ENCODE measurements at regions not wholly inside any gene's neighbourhood (a gene's known extent, or its start where the extent isn't known, plus 50 kb on each side); places are given as distances from the start of the nearest gene placed in this dataset.
"Not testable (repeated sequence)": the region's sequence is repeated elsewhere in the genome, so short reads cannot be mapped to it uniquely, and the experiment has no call there.

DNA sequence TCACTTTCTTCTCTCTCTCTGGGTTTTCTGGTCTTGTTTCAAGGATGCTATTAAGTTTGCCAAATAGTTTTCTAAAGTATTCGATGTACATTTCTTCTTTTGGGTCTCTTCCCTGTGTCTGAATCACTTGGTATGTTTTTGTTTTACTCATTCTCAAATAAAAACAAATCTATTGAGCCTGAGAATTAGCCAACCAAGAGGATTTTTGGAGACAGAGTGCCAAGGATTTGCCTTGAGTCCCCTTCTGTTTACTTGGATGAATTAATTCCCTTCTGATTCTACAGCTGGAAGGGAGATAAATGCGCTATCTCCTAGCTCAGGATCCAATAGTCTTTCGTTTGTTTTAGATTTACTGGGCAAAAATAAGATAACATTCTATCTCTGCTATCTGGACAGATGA lies 255.5 kb downstream of the SYT10 start:
- Mint-ChIP-seq H3K27me3 (no peaks in the 10 kb centered on the region), H3K4me1 (ENCODE audit: low read depth) (no peaks in the 10 kb centered on the region), H3K4me3 (no peak overlapping the region), H3K36me3 (no peaks in the 10 kb centered on the region), H3K9me3 (peaks cover 21% of the 10 kb centered on the region), H3K27ac (no peak overlapping the region)
- intact Hi-C loops (cut with micrococcal nuclease): no loop called here
- CTCF ChIA-PET: no interaction called here
- DNase-seq: no peak
- POLR2A ChIA-PET: no interaction called here

DNA sequence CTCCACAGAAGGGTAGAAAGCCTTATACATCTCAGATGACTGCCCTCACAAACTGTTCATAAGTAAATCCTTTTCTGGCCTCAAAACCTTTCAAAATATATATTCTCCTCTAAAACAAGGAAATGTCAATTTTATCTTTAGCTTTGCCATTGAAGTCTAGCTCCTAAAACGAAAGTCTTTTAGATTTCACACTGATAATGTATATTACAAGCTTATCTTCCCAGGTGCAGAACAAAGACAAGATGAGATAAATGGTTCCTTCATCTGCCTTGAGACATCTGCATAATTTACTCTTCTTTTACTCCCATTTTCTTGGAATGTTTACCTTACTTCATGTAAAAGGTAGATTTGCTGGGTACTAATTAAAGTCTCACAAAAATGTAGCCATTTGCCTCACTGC lies 257.1 kb downstream of the SYT10 start:
- H3K27ac Mint-ChIP-seq: no peak overlapping the region
- H3K4me1 Mint-ChIP-seq (ENCODE audit: low read depth): no peaks in the 10 kb centered on the region
- no peak for DNase-seq
- intact Hi-C loops (cut with micrococcal nuclease): no loop called here
- H3K27me3 Mint-ChIP-seq: no peaks in the 10 kb centered on the region
- CTCF ChIA-PET: no interaction called here
- H3K36me3 Mint-ChIP-seq: no peaks in the 10 kb centered on the region
- peaks cover 21% of the 10 kb centered on the region for H3K9me3 Mint-ChIP-seq
- no peak overlapping the region for H3K4me3 Mint-ChIP-seq
- POLR2A ChIA-PET: no interaction called here

DNA sequence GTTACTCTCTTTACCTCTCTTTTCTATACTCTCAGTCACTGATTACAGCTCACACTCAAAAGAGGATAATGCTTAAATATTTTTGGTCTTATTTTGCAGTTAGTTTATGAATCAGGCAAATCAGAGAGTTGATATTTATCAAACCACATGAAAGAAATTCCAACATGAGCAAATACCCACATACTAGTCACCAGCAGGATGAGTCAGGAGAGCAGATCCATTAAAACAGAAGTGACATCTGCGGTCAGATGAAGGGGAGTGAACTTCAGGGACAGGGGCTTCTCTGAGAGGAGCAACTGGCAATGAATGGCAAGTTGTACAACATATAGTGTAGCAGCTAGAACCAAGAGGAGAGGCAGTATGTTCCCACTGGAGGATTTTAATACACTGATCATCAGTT lies 258.7 kb downstream of the SYT10 start:
- no peaks in the 10 kb centered on the region for H3K36me3 Mint-ChIP-seq
- no peaks in the 10 kb centered on the region for H3K4me1 Mint-ChIP-seq (ENCODE audit: low read depth)
- no peaks in the 10 kb centered on the region for H3K27me3 Mint-ChIP-seq
- POLR2A ChIA-PET: no interaction called here
- peaks cover 8% of the 10 kb centered on the region for H3K9me3 Mint-ChIP-seq
- CTCF ChIA-PET: no interaction called here
- intact Hi-C loops (cut with micrococcal nuclease): no loop called here
- H3K4me3 Mint-ChIP-seq: no peak overlapping the region
- DNase-seq: no peak
- H3K27ac Mint-ChIP-seq: no peak overlapping the region

DNA sequence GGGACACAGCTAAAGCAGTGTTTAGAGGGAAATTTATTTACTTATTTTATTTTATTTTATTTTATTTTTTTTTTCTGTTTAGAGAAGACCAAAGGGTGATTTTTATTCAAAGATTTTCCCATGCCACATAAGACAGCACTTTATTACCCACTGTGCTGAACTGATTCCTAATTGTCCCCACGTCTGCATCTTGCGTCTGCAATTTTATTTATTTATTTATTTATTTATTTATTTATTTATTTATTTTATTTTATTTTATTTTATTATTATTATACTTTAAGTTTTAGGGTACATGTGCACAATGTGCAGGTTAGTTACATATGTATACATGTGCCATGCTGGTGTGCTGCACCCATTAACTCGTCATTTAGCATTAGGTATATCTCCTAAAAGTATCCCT lies 269.7 kb upstream of the PKP2 start:
- H3K27ac Mint-ChIP-seq; POLR2A ChIA-PET; intact Hi-C loops (cut with micrococcal nuclease); H3K4me1 Mint-ChIP-seq (ENCODE audit: low read depth); H3K4me3 Mint-ChIP-seq; H3K36me3 Mint-ChIP-seq; H3K27me3 Mint-ChIP-seq; CTCF ChIA-PET; DNase-seq: not testable (repeated sequence)
- H3K9me3 Mint-ChIP-seq: peaks cover 29% of the 10 kb centered on the region

DNA sequence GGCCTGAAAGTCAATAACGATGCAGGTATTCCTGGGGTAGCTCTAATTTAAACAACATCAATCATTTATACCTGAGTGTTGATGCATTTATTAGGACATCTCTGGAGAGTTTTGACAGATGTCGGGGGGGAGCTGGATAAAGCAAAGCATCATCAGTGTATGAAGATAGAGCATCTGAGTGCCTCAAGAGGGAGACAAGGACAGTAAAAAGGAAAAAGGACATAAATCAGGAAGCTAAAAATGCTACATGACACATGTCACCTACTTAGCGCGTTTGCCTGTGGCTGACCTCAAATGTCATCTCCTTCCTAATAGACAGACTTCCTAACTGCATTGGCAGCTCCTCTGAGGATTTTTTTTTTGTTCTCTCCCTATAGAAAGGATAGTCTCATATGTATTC lies 259.5 kb upstream of the PKP2 start:
- no peak overlapping the region for H3K27ac Mint-ChIP-seq
- no peaks in the 10 kb centered on the region for H3K4me1 Mint-ChIP-seq (ENCODE audit: low read depth)
- ChIA-PET POLR2A (no interaction called here), CTCF (no interaction called here)
- H3K27me3 Mint-ChIP-seq: no peaks in the 10 kb centered on the region
- no peak overlapping the region for H3K4me3 Mint-ChIP-seq
- H3K36me3 Mint-ChIP-seq: no peaks in the 10 kb centered on the region
- DNase-seq: no peak
- intact Hi-C loops (cut with micrococcal nuclease): no loop called here
- peaks cover 25% of the 10 kb centered on the region for H3K9me3 Mint-ChIP-seq

DNA sequence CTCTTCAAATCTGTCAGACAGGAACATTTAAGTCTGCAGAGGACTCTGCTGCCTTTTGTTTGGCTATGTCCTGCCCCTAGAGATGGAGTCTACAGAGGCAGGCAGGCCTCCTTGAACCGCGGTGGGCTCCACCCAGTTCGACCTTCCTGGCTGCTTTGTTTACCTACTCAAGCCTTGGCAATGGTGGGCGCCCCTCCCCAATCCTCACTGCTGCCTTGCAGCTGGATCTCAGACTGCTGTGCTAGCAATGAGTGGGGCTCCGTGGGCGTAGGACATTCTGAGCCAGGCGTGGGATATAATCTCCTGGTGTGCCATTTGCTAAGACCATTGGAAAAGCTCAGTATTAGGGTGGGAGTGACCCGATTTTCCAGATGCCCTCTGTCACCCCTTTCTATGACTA lies 250.7 kb upstream of the PKP2 start:
- CTCF ChIA-PET, POLR2A ChIA-PET, H3K36me3 Mint-ChIP-seq: not testable (repeated sequence)

DNA sequence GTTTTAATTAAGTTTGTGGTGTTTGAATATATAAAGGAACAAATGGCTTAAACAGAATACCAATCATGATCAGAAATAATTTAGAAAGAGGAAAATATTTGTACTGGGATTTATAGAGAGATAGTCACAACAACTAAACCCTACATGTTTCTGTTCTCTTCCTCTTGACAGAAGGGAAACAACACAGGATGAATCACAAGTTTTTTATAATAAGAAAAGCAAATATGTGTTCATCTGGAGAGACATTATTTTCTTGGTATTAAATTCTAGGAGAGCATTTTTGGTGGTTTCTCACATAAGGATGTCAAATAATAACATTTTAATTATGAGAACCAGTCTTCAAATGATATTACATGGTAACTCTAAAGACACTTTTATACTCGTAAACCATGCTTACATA lies 232.9 kb upstream of the PKP2 start:
- Mint-ChIP-seq H3K4me1 (ENCODE audit: low read depth) (no peaks in the 10 kb centered on the region), H3K36me3 (no peaks in the 10 kb centered on the region), H3K27ac (no peak overlapping the region), H3K4me3 (no peak overlapping the region), H3K27me3 (no peaks in the 10 kb centered on the region), H3K9me3 (no peaks in the 10 kb centered on the region)
- ChIA-PET POLR2A (no interaction called here), CTCF (no interaction called here)
- no peak for DNase-seq
- intact Hi-C loops (cut with micrococcal nuclease): no loop called here

More for the DNA sequence above, 250.7 kb upstream of the PKP2 start:
- H3K4me1 Mint-ChIP-seq (ENCODE audit: low read depth); DNase-seq; H3K9me3 Mint-ChIP-seq; H3K27ac Mint-ChIP-seq; H3K27me3 Mint-ChIP-seq; H3K4me3 Mint-ChIP-seq; intact Hi-C loops (cut with micrococcal nuclease): not testable (repeated sequence)

DNA sequence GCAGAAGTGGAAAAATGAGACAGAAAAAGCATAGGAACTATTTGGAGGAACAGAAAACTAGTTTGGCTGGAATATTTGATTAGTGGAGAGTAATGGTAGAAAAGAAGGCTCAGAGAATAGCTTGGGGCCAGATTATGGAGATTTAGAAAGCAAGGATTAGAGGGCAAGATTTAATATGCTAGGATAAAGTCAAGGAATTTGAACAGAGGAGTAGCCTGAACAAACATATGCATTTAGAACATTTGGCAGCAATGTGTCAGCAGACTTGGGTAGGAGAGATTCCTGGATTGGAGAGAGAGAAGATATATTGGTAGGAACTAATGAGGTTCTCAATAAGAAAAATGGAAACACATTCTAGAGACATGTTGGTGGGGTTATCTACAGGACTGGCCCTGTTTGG lies 229.2 kb upstream of the PKP2 start:
- no peaks in the 10 kb centered on the region for H3K27me3 Mint-ChIP-seq
- POLR2A ChIA-PET: no interaction called here
- CTCF ChIA-PET: no interaction called here

DNA sequence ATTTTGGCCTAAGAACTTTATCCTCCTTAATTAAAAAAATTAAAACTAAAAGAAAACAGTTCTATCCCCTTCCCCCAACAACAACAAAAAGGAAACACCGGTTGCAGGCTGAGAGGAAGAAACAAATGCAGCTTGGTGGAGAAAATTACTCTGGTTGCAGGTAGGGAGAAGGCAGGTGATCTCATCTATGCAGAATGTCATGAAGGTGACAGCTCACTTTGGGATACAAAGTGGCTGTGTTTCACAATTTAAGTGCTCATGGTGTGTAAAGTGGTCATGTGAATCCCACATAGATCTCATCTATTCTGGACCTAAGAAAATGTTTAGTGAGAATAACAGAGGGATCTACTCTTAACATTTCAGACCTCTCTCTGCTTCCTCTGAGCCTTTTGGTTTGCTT lies 219.7 kb upstream of the PKP2 start:
- H3K36me3 Mint-ChIP-seq: no peaks in the 10 kb centered on the region
- ChIA-PET CTCF (no interaction called here), POLR2A (no interaction called here)
- no peaks in the 10 kb centered on the region for H3K4me1 Mint-ChIP-seq (ENCODE audit: low read depth)
- no peaks in the 10 kb centered on the region for H3K27me3 Mint-ChIP-seq
- H3K4me3 Mint-ChIP-seq: no peak overlapping the region
- H3K9me3 Mint-ChIP-seq: no peaks in the 10 kb centered on the region
- no peak overlapping the region for H3K27ac Mint-ChIP-seq
- no peak for DNase-seq
- intact Hi-C loops (cut with micrococcal nuclease): no loop called here

More for the DNA sequence above, 229.2 kb upstream of the PKP2 start:
- Mint-ChIP-seq H3K36me3 (no peaks in the 10 kb centered on the region), H3K9me3 (no peaks in the 10 kb centered on the region), H3K4me1 (ENCODE audit: low read depth) (no peaks in the 10 kb centered on the region), H3K27ac (no peak overlapping the region), H3K4me3 (no peak overlapping the region)
- no peak for DNase-seq
- intact Hi-C loops (cut with micrococcal nuclease): no loop called here

DNA sequence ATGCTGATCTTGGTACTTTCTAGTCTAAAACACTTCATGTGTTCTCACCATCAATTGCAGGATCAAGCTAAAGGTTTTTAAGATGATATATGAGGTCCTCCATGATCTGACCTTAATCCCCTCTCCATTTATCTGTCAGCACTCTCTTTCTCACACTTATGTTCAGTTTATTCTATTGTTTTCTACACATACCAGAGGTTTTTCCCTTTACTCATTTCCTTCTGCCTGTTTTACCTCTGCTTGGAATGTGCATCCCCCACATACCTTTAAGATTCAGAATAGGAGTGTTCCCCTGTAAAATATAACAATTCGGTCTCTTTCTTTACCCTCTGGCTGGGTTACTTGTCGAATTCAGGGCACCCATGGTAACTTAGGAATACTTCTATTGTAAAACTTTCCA lies 219.1 kb upstream of the PKP2 start:
- DNase-seq: no peak
- H3K36me3 Mint-ChIP-seq: no peaks in the 10 kb centered on the region
- intact Hi-C loops (cut with micrococcal nuclease): no loop called here

DNA sequence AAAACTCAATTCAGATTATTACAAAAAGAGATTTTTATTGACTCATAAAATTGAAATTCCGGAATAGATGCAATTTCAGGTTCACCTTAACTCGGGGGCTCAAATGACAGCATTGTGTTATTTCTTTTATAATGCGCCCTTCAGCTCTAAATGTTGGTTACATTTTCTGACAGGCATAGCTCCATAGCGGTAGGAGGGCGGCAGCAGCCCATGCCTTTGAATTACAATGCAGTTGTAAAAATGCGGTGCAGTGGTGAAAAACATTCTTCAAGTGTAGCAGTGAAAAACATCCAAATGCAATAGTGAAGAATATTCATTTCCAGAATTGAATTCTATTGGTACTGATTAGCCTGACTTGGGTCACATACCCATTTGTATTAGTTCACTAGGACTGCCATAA lies 215.3 kb upstream of the PKP2 start:
- POLR2A ChIA-PET: no interaction called here
- no peaks in the 10 kb centered on the region for H3K9me3 Mint-ChIP-seq
- intact Hi-C loops (cut with micrococcal nuclease): no loop called here
- H3K27ac Mint-ChIP-seq: no peak overlapping the region
- CTCF ChIA-PET: no interaction called here
- DNase-seq: no peak
- no peaks in the 10 kb centered on the region for H3K4me1 Mint-ChIP-seq (ENCODE audit: low read depth)
- no peaks in the 10 kb centered on the region for H3K27me3 Mint-ChIP-seq
- H3K4me3 Mint-ChIP-seq: no peak overlapping the region
- no peaks in the 10 kb centered on the region for H3K36me3 Mint-ChIP-seq

More for the DNA sequence above, 219.1 kb upstream of the PKP2 start:
- ChIA-PET CTCF (no interaction called here), POLR2A (no interaction called here)
- no peaks in the 10 kb centered on the region for H3K27me3 Mint-ChIP-seq
- no peak overlapping the region for H3K27ac Mint-ChIP-seq
- H3K4me3 Mint-ChIP-seq: no peak overlapping the region
- H3K4me1 Mint-ChIP-seq (ENCODE audit: low read depth): no peaks in the 10 kb centered on the region
- no peaks in the 10 kb centered on the region for H3K9me3 Mint-ChIP-seq

DNA sequence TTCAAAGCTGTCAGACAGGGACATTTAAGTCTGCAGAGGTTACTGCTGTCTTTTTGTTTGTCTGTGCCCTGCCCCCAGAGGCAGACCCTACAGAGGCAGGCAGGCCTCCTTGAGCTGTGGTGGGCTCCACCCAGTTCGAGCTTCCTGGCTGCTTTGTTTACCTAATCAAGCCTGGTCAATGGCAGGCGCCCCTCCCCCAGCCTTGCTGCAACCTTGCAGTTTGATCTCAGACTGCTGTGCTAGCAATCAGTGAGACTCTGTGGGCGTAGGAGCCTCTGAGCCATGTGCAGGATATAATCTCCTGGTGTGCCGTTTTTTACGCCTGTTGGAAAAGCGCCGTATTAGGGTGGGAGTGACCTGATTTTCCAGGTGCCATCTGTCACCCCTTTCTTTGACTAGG lies 211.2 kb upstream of the PKP2 start:
- DNase-seq; intact Hi-C loops (cut with micrococcal nuclease); H3K4me3 Mint-ChIP-seq; H3K36me3 Mint-ChIP-seq; CTCF ChIA-PET; H3K9me3 Mint-ChIP-seq; H3K27ac Mint-ChIP-seq; H3K27me3 Mint-ChIP-seq; POLR2A ChIA-PET; H3K4me1 Mint-ChIP-seq (ENCODE audit: low read depth): not testable (repeated sequence)

DNA sequence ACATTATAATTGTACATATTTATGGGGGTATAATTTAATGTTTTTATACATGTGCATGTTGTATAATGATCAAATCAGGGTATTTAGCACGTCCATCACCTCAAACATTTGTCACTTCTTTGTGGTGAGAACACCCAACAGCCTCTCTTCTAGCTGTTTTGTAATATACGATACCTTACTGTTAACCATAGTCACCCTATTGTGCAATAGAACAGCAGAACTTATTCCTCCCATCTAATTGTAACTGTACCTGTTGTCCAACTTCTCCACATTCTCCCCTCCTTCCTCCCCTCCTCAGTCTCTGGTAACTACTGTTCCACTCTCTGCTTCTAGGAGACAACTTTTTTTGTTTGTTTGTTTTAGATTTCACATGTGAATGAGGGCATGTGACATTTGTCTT lies 197.0 kb upstream of the PKP2 start:
- no peaks in the 10 kb centered on the region for H3K27me3 Mint-ChIP-seq
- no peaks in the 10 kb centered on the region for H3K36me3 Mint-ChIP-seq

DNA sequence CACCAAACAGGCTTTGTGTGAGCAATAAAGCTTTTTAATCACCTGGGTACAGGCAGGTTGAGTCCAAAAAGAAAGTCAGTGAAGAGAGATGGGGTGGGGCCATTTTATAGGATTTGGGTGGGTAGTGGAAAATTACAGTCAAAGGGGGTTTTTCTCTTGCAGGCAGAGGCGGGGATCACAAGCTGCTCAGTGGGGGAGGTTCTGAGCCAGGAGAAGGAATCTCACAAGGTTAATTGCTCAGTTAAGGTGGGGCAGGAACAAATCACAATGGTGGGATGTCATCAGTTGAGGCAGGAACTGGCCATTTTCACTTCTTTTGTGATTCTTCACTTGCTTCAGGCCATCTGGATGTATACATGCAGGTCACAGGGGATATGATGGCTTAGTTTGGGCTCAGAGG lies 191.3 kb upstream of the PKP2 start:
- H3K9me3 Mint-ChIP-seq; H3K27me3 Mint-ChIP-seq; intact Hi-C loops (cut with micrococcal nuclease); H3K4me3 Mint-ChIP-seq; H3K36me3 Mint-ChIP-seq; H3K4me1 Mint-ChIP-seq (ENCODE audit: low read depth); H3K27ac Mint-ChIP-seq; CTCF ChIA-PET; POLR2A ChIA-PET; DNase-seq: not testable (repeated sequence)

More for the DNA sequence above, 197.0 kb upstream of the PKP2 start:
- intact Hi-C loops (cut with micrococcal nuclease): no loop called here
- DNase-seq: no peak
- CTCF ChIA-PET: no interaction called here
- no peak overlapping the region for H3K27ac Mint-ChIP-seq
- no peak overlapping the region for H3K4me3 Mint-ChIP-seq
- H3K4me1 Mint-ChIP-seq (ENCODE audit: low read depth): no peaks in the 10 kb centered on the region
- H3K9me3 Mint-ChIP-seq: peaks cover 7% of the 10 kb centered on the region
- POLR2A ChIA-PET: no interaction called here

All from activated CD4-positive, alpha-beta memory T cell treated with anti-CD3 and anti-CD28 coated beads for 36 hours (primary cell).